CD4-positive, alpha-beta memory T cell (primary cell): ENCODE measurements at regions not wholly inside any gene's neighbourhood (a gene's known extent, or its start where the extent isn't known, plus 50 kb on each side); places are given as distances from the start of the nearest gene placed in this dataset.
A peak's percentile ranks its signal among the peaks of the same experiment; 100 is the strongest.

ENCODE experiments used
- CTCF ChIA-PET: fragments of 350-600 bp; sonication (Branson Sonifier 250); formaldehyde crosslinking; loops from one replicate; lab custom pipeline; 2021; ENCODE audit warnings: inconsistent platforms; ENCODE audit not compliant: partially characterized antibody; lab: Charles Lee
- POLR2A ChIA-PET: fragments of 350-600 bp; sonication (Branson Sonifier 250); formaldehyde crosslinking; loops from one replicate; lab custom pipeline; 2021; ENCODE audit not compliant: partially characterized antibody; lab: Charles Lee
- DNase-seq, 5 donors: peaks; one replicate each; pipeline versions ENCODE4 v3.0.0 to v3.0.0-alpha.2; 2020 to 2022; ENCODE audit warnings: mixed read lengths in 1 of 5
- H3K27ac ChIP-seq: one replicate; pipeline ENCODE4 v1.7.0; 2013; ENCODE audit warnings: low read depth, low read length
- H3K27me3 ChIP-seq: 2 replicates; pipeline ENCODE4 v1.7.0; 2013; ENCODE audit warnings: mild to moderate bottlenecking, low read length, moderate library complexity; ENCODE audit not compliant: insufficient read depth
- H3K36me3 ChIP-seq: 2 replicates; pipeline ENCODE4 v1.7.0; 2013; ENCODE audit warnings: mild to moderate bottlenecking, low read length, moderate library complexity; ENCODE audit not compliant: insufficient read depth
- H3K4me1 ChIP-seq: 2 replicates; pipeline ENCODE4 v1.7.0; 2013; ENCODE audit warnings: mild to moderate bottlenecking, low read length, moderate library complexity; ENCODE audit not compliant: insufficient read depth
- H3K4me3 ChIP-seq, 2 donors: one replicate each; pipeline ENCODE4 v1.7.0; 2013; ENCODE audit warnings: low read length in 2 of 2, mild to moderate bottlenecking in 1 of 2
- H3K9me3 ChIP-seq, 2 donors: one replicate each; pipeline ENCODE4 v1.7.0; 2013; ENCODE audit warnings: low read length in 2 of 2, control low read depth in 1 of 2; ENCODE audit not compliant: control insufficient read depth in 1 of 2
- H3K27ac Mint-ChIP-seq, 7 donors: one replicate each; pipeline ENCODE4 v1.8.0; 2020 to 2021; ENCODE audit warnings: mixed read lengths in 7 of 7, mild to moderate bottlenecking in 6 of 7, inconsistent platforms in 3 of 7, moderate library complexity in 3 of 7
- H3K27me3 Mint-ChIP-seq, 2 donors: one replicate each; pipeline ENCODE4 v1.8.0; 2020 to 2021; ENCODE audit warnings: mixed read lengths in 2 of 2
- H3K36me3 Mint-ChIP-seq, 2 donors: one replicate each; pipeline ENCODE4 v1.8.0; 2020 to 2021; ENCODE audit warnings: mixed read lengths in 2 of 2, inconsistent platforms in 1 of 2, mild to moderate bottlenecking in 1 of 2
- H3K4me1 Mint-ChIP-seq, 4 donors: one replicate each; pipeline ENCODE4 v1.8.0; 2020 to 2021; ENCODE audit warnings: mixed read lengths in 4 of 4, mild to moderate bottlenecking in 1 of 4
- H3K4me3 Mint-ChIP-seq, 8 donors: one replicate each; pipeline ENCODE4 v1.8.0; 2020 to 2021; ENCODE audit warnings: mixed read lengths in 8 of 8, mild to moderate bottlenecking in 7 of 8, moderate library complexity in 6 of 8, inconsistent platforms in 3 of 8
- H3K9me3 Mint-ChIP-seq, 8 donors: one replicate each; pipeline ENCODE4 v1.8.0; 2020 to 2021; ENCODE audit warnings: mixed read lengths in 8 of 8, mild to moderate bottlenecking in 5 of 8, inconsistent platforms in 3 of 8, moderate library complexity in 1 of 8
- intact Hi-C: fragments of 100-400 bp; cut with micrococcal nuclease; formaldehyde crosslinking; loops from one replicate; pipeline ENCODE4 v1.15.1; 2023

DNA sequence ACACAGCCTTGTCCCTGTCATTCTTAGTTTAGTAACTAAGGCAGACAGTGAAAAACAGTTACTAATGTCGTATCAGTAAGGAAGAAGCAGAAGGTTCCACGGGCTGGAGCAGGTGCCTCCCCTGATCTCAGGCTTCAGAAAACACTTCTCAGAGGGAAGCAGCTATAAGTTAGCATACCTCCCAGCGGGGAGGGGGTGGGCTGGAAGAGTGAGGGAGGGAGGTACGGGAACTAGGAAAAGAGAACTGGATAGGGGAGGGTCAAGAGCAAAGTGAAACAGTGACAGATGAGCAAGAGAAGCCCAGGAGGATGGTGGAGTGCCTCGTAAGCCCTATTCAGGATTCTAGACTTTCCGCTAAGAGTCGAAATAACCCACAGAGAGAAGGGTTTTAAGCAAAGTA, 186.3 kb upstream of the XYLT1 start:
- no peaks in the 10 kb centered on the region for H3K9me3 ChIP-seq
- no peak for DNase-seq
- no peaks in the 10 kb centered on the region for H3K27me3 ChIP-seq
- ChIA-PET CTCF (no interaction called here), POLR2A (no interaction called here)
- H3K27me3 Mint-ChIP-seq = peaks cover 10 to 15% of the 10 kb centered on the region in 2 donors
- H3K27ac Mint-ChIP-seq = no peak overlapping the region
- no peak overlapping the region for H3K4me3 ChIP-seq
- intact Hi-C loops = no loop called here
- no peaks in the 10 kb centered on the region for H3K36me3 Mint-ChIP-seq
- H3K4me1 Mint-ChIP-seq = peaks cover 0 to 8% (median 1%) of the 10 kb centered on the region in 4 donors
- H3K27ac ChIP-seq = no peak overlapping the region
- peak overlapping the region in 1 of 8 donors; percentile 13 for H3K4me3 Mint-ChIP-seq
- H3K4me1 ChIP-seq = no peaks in the 10 kb centered on the region
- H3K9me3 Mint-ChIP-seq = peaks cover 0 to 3% (median 0%) of the 10 kb centered on the region in 8 donors
- no peaks in the 10 kb centered on the region for H3K36me3 ChIP-seq

DNA sequence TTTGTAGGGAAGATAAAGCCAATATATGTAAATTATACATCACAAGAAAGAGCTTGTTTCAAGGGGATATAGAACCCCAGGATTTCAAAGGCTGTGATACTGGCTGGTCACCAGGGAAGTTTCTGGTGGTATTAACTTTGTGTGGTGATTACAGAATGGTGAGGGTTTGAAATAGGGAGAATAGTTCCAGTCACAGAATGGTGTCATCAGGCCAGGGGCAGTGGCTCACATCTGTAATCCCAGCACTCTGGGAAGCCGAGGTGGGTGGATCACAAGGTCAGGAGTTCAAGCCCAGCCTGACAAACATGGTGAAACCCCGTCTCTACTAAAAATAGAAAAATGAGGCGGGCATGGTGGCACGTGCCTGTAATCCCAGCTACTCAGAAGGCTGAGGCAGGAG, 183.8 kb upstream of the XYLT1 start:
- CTCF ChIA-PET = no interaction called here

DNA sequence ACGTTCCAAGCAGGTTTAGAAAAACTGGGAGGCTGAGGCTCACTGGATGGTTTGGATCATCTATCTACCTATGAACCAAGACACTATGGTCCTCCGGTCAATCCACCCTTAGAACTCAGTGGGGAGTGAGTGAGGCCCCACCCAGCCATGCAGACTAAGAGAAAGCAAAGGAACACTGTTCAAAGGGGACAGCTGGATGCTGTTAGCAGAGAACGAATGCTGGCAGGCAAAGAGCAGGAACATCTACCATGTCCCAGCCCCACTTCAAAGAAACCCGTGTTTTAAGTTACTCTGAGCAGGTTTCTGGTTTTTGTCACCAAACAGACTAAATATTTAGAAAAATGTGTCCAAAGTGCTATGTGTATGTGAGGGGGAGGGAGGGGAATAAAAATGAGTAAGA, 183.4 kb upstream of the XYLT1 start:
- H3K36me3 Mint-ChIP-seq = no peaks in the 10 kb centered on the region
- POLR2A ChIA-PET = no interaction called here

More for the DNA sequence above, 183.8 kb upstream of the XYLT1 start:
- Mint-ChIP-seq H3K27me3 (peaks cover 11 to 25% of the 10 kb centered on the region in 2 donors), H3K27ac (no peak overlapping the region), H3K36me3 (no peaks in the 10 kb centered on the region), H3K9me3 (peaks cover 0 to 3% (median 0%) of the 10 kb centered on the region in 8 donors), H3K4me1 (peaks cover 0 to 8% (median 1%) of the 10 kb centered on the region in 4 donors), H3K4me3 (no peak overlapping the region)
- POLR2A ChIA-PET = no interaction called here
- H3K27ac ChIP-seq = no peak overlapping the region
- no peak overlapping the region for H3K4me3 ChIP-seq
- H3K9me3 ChIP-seq = no peaks in the 10 kb centered on the region
- no peaks in the 10 kb centered on the region for H3K36me3 ChIP-seq
- no peaks in the 10 kb centered on the region for H3K27me3 ChIP-seq
- intact Hi-C loops = no loop called here
- no peak for DNase-seq
- H3K4me1 ChIP-seq = no peaks in the 10 kb centered on the region

DNA sequence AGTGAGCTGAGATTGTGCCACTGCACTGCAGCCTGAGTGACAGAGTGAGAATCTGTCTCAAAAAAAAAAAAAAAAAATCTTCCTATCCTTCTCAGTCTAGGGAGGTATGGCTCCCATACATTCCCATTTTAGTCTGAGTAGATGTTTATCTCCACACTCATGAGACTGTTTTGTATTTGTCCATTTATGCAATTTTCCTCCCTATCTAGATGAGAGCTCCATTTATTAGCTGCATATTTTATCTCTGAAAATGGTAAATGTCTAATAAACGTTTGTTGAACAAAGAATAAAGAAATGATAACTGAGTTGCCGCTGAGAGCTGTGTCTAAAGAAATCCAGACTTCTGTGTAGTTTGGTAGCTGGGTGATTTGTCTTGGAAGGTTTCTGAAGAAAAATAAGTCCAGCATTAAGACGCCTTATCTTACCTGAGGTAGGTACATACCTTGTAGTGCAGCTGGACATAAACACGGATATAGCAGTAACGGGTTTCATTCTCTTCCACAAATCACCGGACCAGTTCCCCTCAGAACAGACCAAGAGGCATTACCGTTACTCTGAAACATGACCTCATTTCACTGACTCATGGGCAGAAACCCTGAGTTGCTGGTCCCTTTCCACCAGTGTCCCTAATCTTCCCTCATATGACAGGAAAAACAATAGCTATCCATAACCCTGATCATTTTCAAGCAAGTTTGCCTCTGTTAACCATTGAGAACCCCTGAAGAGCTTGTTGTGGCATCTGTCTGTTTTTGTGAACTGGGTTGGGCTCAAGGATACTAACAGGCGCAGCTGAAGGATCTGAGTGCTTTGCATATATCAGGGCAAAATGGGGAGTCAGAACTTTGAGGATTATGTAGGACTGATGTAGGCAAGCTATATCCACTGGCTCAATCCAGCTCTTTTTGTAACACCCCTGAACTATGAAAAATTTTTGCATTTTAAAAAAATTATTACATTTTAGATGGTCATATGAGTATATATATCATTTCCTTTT, 177.4 kb upstream of the XYLT1 start:
- Histone ChIP-seq H3K27me3 (no peaks in the 10 kb centered on the region), H3K9me3 (no peaks in the 10 kb centered on the region), H3K4me1 (no peaks in the 10 kb centered on the region), H3K4me3 (no peak overlapping the region), H3K36me3 (no peaks in the 10 kb centered on the region), H3K27ac (no peak overlapping the region)
- Mint-ChIP-seq H3K27ac (no peak overlapping the region), H3K36me3 (no peaks in the 10 kb centered on the region), H3K4me3 (no peak overlapping the region), H3K27me3 (peaks cover 8 to 16% of the 10 kb centered on the region in 2 donors), H3K9me3 (peaks cover 0 to 11% (median 4%) of the 10 kb centered on the region in 8 donors), H3K4me1 (no peaks in the 10 kb centered on the region)
- intact Hi-C loops = no loop called here
- ChIA-PET CTCF (interaction anchor here (1.9 kb wide), 1 partner anchor 11 kb away, joined by 4 read pairs; no protein-coding TSS in a partner anchor), POLR2A (interaction anchor here (0.5 kb wide), 1 partner anchor 179 kb away, joined by 3 read pairs; no protein-coding TSS in a partner anchor)
- no peak for DNase-seq

More for the DNA sequence above, 183.4 kb upstream of the XYLT1 start:
- intact Hi-C loops = no loop called here
- no peaks in the 10 kb centered on the region for H3K9me3 ChIP-seq
- no peak for DNase-seq
- Mint-ChIP-seq H3K9me3 (peaks cover 0 to 3% (median 0%) of the 10 kb centered on the region in 8 donors), H3K4me3 (no peak overlapping the region), H3K4me1 (peaks cover 0 to 8% (median 1%) of the 10 kb centered on the region in 4 donors), H3K27ac (no peak overlapping the region), H3K27me3 (peaks cover 11 to 25% of the 10 kb centered on the region in 2 donors)
- no peak overlapping the region for H3K27ac ChIP-seq
- H3K27me3 ChIP-seq = no peaks in the 10 kb centered on the region
- H3K4me3 ChIP-seq = no peak overlapping the region
- no peaks in the 10 kb centered on the region for H3K36me3 ChIP-seq
- CTCF ChIA-PET = no interaction called here
- no peaks in the 10 kb centered on the region for H3K4me1 ChIP-seq

DNA sequence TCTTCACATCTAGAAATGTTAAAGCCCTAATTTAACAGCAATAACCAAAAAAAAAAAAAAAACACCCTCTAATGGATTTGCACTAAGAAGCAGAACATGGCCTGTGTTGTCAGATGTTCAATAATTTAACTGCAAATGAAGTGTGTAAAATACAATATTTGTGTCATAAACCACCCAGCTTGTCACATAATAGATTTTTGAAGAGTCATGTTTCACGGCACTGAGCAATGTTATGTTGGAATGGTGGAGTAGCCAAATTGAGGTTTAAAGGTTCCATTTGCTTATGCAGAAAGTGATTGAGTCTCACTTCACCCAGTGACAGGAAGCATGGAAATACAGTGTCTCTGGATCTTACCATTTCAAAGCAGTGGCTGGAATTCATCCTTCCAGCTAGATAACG, 173.2 kb upstream of the XYLT1 start:
- POLR2A ChIA-PET = no interaction called here
- H3K4me1 Mint-ChIP-seq = no peaks in the 10 kb centered on the region

GRCh38 chr16:17641990-17642389, 171.2 kb upstream of the XYLT1 start:
- ChIA-PET POLR2A (no interaction called here), CTCF (no interaction called here)
- no peaks in the 10 kb centered on the region for H3K4me1 ChIP-seq
- H3K4me3 ChIP-seq = no peak overlapping the region
- H3K36me3 ChIP-seq = no peaks in the 10 kb centered on the region
- intact Hi-C loops = no loop called here
- Mint-ChIP-seq H3K4me3 (no peak overlapping the region), H3K9me3 (peaks cover 0 to 22% (median 6%) of the 10 kb centered on the region in 8 donors), H3K4me1 (no peaks in the 10 kb centered on the region), H3K27ac (no peak overlapping the region), H3K36me3 (no peaks in the 10 kb centered on the region), H3K27me3 (peaks cover 3 to 6% of the 10 kb centered on the region in 2 donors)
- DNase-seq = no peak
- H3K9me3 ChIP-seq = no peaks in the 10 kb centered on the region
- no peak overlapping the region for H3K27ac ChIP-seq
- no peaks in the 10 kb centered on the region for H3K27me3 ChIP-seq

More for the DNA sequence above, 173.2 kb upstream of the XYLT1 start:
- Mint-ChIP-seq H3K9me3 (peaks cover 0 to 11% (median 4%) of the 10 kb centered on the region in 8 donors), H3K27ac (no peak overlapping the region), H3K4me3 (no peak overlapping the region), H3K27me3 (peaks cover 3 to 8% of the 10 kb centered on the region in 2 donors), H3K36me3 (no peaks in the 10 kb centered on the region)
- Histone ChIP-seq H3K9me3 (no peaks in the 10 kb centered on the region), H3K36me3 (no peaks in the 10 kb centered on the region), H3K4me3 (no peak overlapping the region), H3K4me1 (no peaks in the 10 kb centered on the region), H3K27ac (no peak overlapping the region), H3K27me3 (no peaks in the 10 kb centered on the region)
- no peak for DNase-seq
- CTCF ChIA-PET = interaction anchor here (0.7 kb wide), 1 partner anchor 482 kb away, joined by 3 read pairs; no protein-coding TSS in a partner anchor
- intact Hi-C loops = no loop called here

- intact Hi-C loops = no loop called here
These were observed 167.4 kb upstream of the XYLT1 start for GRCh38 chr16:17638134-17638533.

More at GRCh38 chr16:17638134-17638533, 167.4 kb upstream of the XYLT1 start:
- POLR2A ChIA-PET = no interaction called here
- H3K27me3 ChIP-seq = no peaks in the 10 kb centered on the region
- no peaks in the 10 kb centered on the region for H3K4me1 Mint-ChIP-seq
- H3K9me3 ChIP-seq = no peaks in the 10 kb centered on the region
- H3K27ac ChIP-seq = no peak overlapping the region
- no peak overlapping the region for H3K4me3 Mint-ChIP-seq
- no peak overlapping the region for H3K27ac Mint-ChIP-seq
- CTCF ChIA-PET = no interaction called here
- H3K4me3 ChIP-seq = no peak overlapping the region
- H3K36me3 ChIP-seq = no peaks in the 10 kb centered on the region
- no peaks in the 10 kb centered on the region for H3K36me3 Mint-ChIP-seq
- H3K4me1 ChIP-seq = no peaks in the 10 kb centered on the region
- DNase-seq = no peak
- H3K9me3 Mint-ChIP-seq = peaks cover 0 to 11% (median 4%) of the 10 kb centered on the region in 8 donors
- peaks cover 2 to 5% of the 10 kb centered on the region in 2 donors for H3K27me3 Mint-ChIP-seq
